SK-N-SH treated with all-trans-retinoic acid at 6 μM for 48 hours (cell line): ENCODE measurements at regions not wholly inside any gene's neighbourhood (a gene's known extent, or its start where the extent isn't known, plus 50 kb on each side); places are given as distances from the start of the nearest gene placed in this dataset.

ENCODE experiments used
- ATAC-seq: fragments of 200-7000 bp; cut with Tn5 transposase; 3 replicates; pipeline ENCODE4 v1.9.1; 2020; ENCODE audit warnings: mild to moderate bottlenecking, moderate library complexity
- BACH2 ChIP-seq: fragments of 250-450 bp; sonication (Bioruptor Pico); IDR thresholded peaks from 2 replicates; pipeline ENCODE4 v1.9.0; 2021; ENCODE audit warnings: mild to moderate bottlenecking, borderline replicate concordance
- CSDC2 ChIP-seq: fragments of 250-450 bp; sonication (Bioruptor Pico); IDR thresholded peaks from 2 replicates; pipeline ENCODE4 v1.5.0; 2020; ENCODE audit warnings: mild to moderate bottlenecking, moderate library complexity
- ESRRG ChIP-seq: fragments of 250-450 bp; sonication (Bioruptor Pico); IDR thresholded peaks from 2 replicates; pipeline ENCODE4 v1.6.1; 2021; ENCODE audit warnings: mild to moderate bottlenecking
- GLIS3 ChIP-seq: fragments of 250-450 bp; sonication (Bioruptor Pico); IDR thresholded peaks from 2 replicates; pipeline ENCODE4 v1.5.0; 2020; ENCODE audit warnings: mild to moderate bottlenecking, moderate library complexity
- ISL1 ChIP-seq: fragments of 250-450 bp; sonication (Bioruptor Pico); IDR thresholded peaks from 2 replicates; pipeline ENCODE4 v2.1.2; 2022; ENCODE audit warnings: mild to moderate bottlenecking, moderate library complexity
- OSR1 ChIP-seq: fragments of 250-450 bp; sonication (Bioruptor Pico); IDR thresholded peaks from 2 replicates; pipeline ENCODE4 v1.8.0; 2022; ENCODE audit warnings: moderate library complexity, mild to moderate bottlenecking, inconsistent platforms
- PPARA ChIP-seq: fragments of 250-450 bp; sonication (Bioruptor Pico); IDR thresholded peaks from 2 replicates; pipeline ENCODE4 v1.5.0; 2020; ENCODE audit warnings: mild to moderate bottlenecking, borderline replicate concordance
- RARB ChIP-seq: fragments of 250-450 bp; sonication (Bioruptor Pico); IDR thresholded peaks from 2 replicates; pipeline ENCODE4 v1.8.0; 2021; ENCODE audit warnings: mild to moderate bottlenecking, moderate library complexity
- SNAI2 ChIP-seq: fragments of 250-450 bp; sonication (Bioruptor Pico); IDR thresholded peaks from 2 replicates; pipeline ENCODE4 v1.5.0; 2020; ENCODE audit warnings: mild to moderate bottlenecking, moderate library complexity
- TCF4 ChIP-seq: fragments of 250-450 bp; sonication (Bioruptor Pico); IDR thresholded peaks from 2 replicates; pipeline ENCODE4 v1.8.0; 2021; ENCODE audit warnings: mild to moderate bottlenecking, moderate library complexity, borderline replicate concordance
- TOX ChIP-seq: fragments of 250-450 bp; sonication (Bioruptor Pico); IDR thresholded peaks from 2 replicates; pipeline ENCODE4 v1.8.0; 2021; ENCODE audit warnings: mild to moderate bottlenecking, moderate library complexity, borderline replicate concordance
- ZFP3 ChIP-seq: fragments of 250-450 bp; sonication (Bioruptor Pico); IDR thresholded peaks from 2 replicates; pipeline ENCODE4 v1.5.0; 2020; ENCODE audit warnings: mild to moderate bottlenecking, moderate library complexity
- ZFP30 ChIP-seq: fragments of 450-650 bp; formaldehyde crosslinking; IDR thresholded peaks from 2 replicates; pipeline ENCODE4 v1.5.0; 2022; ENCODE audit warnings: mild to moderate bottlenecking, moderate library complexity
- ZNF565 ChIP-seq: fragments of 450-650 bp; formaldehyde crosslinking; conservative IDR thresholded peaks from 2 replicates; pipeline ENCODE4 v1.5.0; 2020; ENCODE audit warnings: low read depth, mild to moderate bottlenecking, moderate library complexity
- ZNF70 ChIP-seq: fragments of 450-650 bp; formaldehyde crosslinking; IDR thresholded peaks from 2 replicates; pipeline ENCODE4 v1.5.0; 2020; ENCODE audit warnings: mild to moderate bottlenecking, moderate library complexity
- ZNF8 ChIP-seq: fragments of 450-650 bp; formaldehyde crosslinking; IDR thresholded peaks from 2 replicates; pipeline ENCODE4 v1.5.0; 2020; ENCODE audit warnings: mild to moderate bottlenecking, moderate library complexity
- TF ChIP-seq, protein P1 (sequence below): fragments of 250-450 bp; sonication (Bioruptor Pico); IDR thresholded peaks from 2 replicates; pipeline ENCODE4 v1.5.0; 2020; ENCODE audit warnings: mild to moderate bottlenecking, moderate library complexity
- TF ChIP-seq, protein P2 (sequence below): fragments of 250-450 bp; sonication (Bioruptor Pico); IDR thresholded peaks from 2 replicates; pipeline ENCODE4 v1.5.1; 2021; ENCODE audit warnings: mild to moderate bottlenecking, moderate library complexity
- TF ChIP-seq, protein P3 (sequence below): fragments of 250-450 bp; sonication (Bioruptor Pico); IDR thresholded peaks from 2 replicates; pipeline ENCODE4 v1.8.0; 2021; ENCODE audit warnings: low read depth, mild to moderate bottlenecking, moderate library complexity, borderline replicate concordance
- TF ChIP-seq, protein P4 (sequence below): fragments of 250-450 bp; sonication (Bioruptor Pico); IDR thresholded peaks from 2 replicates; pipeline ENCODE4 v1.8.0; 2020; ENCODE audit warnings: mild to moderate bottlenecking, moderate library complexity, borderline replicate concordance

DNA sequence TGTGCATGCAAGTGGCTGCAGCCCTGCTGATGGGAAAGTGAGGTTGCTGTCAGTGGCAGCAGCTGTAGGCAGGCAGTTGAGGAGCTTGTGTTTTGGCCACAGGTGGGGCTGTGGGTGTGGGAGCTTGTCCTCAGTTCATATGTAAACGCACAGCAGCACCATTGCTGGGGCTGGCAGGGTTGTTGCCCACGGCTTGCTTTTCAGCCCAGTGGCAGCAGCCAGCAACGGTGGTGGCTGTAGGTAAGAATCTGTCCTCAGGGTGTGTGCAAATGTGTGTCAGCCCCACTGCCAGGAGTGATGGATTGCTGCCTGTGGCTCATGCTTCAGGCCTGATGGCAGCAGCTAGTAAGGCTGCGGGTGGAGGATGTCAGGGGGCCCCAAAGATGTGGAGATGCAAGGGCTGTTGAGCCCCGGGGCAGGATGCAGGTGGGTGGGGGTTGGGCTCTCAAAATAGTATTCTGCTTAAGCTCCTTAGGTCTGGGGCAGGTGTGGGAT lies 141.3 kb upstream of the THUMPD2 start:
- ATAC-seq: no peak
- no peak for TF ChIP-seq ZNF70 (CRISPR knock-in tag)
- no peak for TF ChIP-seq ESRRG (CRISPR knock-in tag)
- no peak for TF ChIP-seq ZFP30 (CRISPR knock-in tag)
- TF ChIP-seq TOX: no peak
- no peak for TF ChIP-seq OSR1 (CRISPR knock-in tag)
- TF ChIP-seq RARB (CRISPR knock-in tag): no peak
- TF ChIP-seq ZFP3 (CRISPR knock-in tag): no peak
- no peak for TF ChIP-seq GLIS3
- TF ChIP-seq, protein P1, sequence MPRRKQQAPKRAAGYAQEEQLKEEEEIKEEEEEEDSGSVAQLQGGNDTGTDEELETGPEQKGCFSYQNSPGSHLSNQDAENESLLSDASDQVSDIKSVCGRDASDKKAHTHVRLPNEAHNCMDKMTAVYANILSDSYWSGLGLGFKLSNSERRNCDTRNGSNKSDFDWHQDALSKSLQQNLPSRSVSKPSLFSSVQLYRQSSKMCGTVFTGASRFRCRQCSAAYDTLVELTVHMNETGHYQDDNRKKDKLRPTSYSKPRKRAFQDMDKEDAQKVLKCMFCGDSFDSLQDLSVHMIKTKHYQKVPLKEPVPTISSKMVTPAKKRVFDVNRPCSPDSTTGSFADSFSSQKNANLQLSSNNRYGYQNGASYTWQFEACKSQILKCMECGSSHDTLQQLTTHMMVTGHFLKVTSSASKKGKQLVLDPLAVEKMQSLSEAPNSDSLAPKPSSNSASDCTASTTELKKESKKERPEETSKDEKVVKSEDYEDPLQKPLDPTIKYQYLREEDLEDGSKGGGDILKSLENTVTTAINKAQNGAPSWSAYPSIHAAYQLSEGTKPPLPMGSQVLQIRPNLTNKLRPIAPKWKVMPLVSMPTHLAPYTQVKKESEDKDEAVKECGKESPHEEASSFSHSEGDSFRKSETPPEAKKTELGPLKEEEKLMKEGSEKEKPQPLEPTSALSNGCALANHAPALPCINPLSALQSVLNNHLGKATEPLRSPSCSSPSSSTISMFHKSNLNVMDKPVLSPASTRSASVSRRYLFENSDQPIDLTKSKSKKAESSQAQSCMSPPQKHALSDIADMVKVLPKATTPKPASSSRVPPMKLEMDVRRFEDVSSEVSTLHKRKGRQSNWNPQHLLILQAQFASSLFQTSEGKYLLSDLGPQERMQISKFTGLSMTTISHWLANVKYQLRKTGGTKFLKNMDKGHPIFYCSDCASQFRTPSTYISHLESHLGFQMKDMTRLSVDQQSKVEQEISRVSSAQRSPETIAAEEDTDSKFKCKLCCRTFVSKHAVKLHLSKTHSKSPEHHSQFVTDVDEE (CRISPR knock-in tag): no peak
- no peak for TF ChIP-seq CSDC2 (CRISPR knock-in tag)
- no peak for TF ChIP-seq TCF4 (CRISPR knock-in tag)
- no peak for TF ChIP-seq BACH2 (CRISPR knock-in tag)
- TF ChIP-seq, protein P2, sequence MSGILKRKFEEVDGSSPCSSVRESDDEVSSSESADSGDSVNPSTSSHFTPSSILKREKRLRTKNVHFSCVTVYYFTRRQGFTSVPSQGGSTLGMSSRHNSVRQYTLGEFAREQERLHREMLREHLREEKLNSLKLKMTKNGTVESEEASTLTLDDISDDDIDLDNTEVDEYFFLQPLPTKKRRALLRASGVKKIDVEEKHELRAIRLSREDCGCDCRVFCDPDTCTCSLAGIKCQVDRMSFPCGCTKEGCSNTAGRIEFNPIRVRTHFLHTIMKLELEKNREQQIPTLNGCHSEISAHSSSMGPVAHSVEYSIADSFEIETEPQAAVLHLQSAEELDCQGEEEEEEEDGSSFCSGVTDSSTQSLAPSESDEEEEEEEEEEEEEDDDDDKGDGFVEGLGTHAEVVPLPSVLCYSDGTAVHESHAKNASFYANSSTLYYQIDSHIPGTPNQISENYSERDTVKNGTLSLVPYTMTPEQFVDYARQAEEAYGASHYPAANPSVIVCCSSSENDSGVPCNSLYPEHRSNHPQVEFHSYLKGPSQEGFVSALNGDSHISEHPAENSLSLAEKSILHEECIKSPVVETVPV (CRISPR knock-in tag): no peak
- no peak for TF ChIP-seq ZNF565 (CRISPR knock-in tag)
- TF ChIP-seq, protein P3, sequence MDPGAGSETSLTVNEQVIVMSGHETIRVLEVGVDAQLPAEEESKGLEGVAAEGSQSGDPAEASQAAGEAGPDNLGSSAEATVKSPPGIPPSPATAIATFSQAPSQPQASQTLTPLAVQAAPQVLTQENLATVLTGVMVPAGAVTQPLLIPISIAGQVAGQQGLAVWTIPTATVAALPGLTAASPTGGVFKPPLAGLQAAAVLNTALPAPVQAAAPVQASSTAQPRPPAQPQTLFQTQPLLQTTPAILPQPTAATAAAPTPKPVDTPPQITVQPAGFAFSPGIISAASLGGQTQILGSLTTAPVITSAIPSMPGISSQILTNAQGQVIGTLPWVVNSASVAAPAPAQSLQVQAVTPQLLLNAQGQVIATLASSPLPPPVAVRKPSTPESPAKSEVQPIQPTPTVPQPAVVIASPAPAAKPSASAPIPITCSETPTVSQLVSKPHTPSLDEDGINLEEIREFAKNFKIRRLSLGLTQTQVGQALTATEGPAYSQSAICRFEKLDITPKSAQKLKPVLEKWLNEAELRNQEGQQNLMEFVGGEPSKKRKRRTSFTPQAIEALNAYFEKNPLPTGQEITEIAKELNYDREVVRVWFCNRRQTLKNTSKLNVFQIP: no peak
- TF ChIP-seq ISL1: no peak
- TF ChIP-seq, protein P4, sequence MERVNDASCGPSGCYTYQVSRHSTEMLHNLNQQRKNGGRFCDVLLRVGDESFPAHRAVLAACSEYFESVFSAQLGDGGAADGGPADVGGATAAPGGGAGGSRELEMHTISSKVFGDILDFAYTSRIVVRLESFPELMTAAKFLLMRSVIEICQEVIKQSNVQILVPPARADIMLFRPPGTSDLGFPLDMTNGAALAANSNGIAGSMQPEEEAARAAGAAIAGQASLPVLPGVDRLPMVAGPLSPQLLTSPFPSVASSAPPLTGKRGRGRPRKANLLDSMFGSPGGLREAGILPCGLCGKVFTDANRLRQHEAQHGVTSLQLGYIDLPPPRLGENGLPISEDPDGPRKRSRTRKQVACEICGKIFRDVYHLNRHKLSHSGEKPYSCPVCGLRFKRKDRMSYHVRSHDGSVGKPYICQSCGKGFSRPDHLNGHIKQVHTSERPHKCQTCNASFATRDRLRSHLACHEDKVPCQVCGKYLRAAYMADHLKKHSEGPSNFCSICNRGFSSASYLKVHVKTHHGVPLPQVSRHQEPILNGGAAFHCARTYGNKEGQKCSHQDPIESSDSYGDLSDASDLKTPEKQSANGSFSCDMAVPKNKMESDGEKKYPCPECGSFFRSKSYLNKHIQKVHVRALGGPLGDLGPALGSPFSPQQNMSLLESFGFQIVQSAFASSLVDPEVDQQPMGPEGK: no peak
- TF ChIP-seq PPARA (CRISPR knock-in tag): no peak

DNA sequence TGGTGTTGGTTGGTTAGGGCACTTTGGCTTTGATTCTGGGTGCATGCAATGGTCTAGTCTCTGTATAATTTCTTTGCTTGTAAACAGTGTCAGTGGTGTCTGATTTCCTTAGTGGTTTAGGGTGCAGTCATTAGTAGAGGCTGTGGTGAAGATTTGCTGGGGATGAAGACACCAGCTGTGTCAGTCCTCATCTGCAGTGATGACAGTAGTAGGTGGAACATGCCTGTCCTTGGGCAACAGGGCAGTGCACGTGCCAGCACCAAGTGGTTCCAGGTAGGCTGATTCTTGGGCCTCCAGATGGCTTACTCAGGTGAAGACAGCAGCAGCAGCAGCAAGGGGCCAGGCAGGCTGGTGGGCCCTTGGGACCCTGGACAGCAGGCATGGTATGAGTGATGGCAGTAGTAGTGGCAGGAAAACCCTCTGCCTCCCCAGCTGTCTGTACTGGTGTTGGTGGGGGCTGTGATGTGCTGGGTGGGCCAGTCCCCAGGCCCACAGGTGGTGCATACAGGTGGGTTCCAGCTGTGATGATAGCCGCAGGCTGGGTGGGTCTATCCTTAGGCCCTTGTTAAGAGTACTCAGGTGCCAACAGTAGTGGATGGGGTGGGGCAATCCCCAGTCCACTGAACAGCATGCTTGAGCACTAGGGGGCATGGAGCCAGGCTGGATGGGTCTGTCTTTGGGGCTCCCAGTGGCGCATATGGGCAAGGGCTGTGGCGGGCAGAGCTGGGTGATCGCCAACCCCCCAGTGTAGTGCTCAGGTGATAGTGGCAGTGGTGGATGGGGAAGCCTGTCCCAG lies 140.7 kb upstream of the THUMPD2 start:
- ATAC-seq: no peak
- no peak for TF ChIP-seq ZNF8
- no peak for TF ChIP-seq ZFP30 (CRISPR knock-in tag)
- TF ChIP-seq, protein P1 (CRISPR knock-in tag): no peak
- no peak for TF ChIP-seq SNAI2
- TF ChIP-seq ZNF565 (CRISPR knock-in tag): no peak
- TF ChIP-seq, protein P2 (CRISPR knock-in tag): no peak
- no peak for TF ChIP-seq TCF4 (CRISPR knock-in tag)
- no peak for TF ChIP-seq RARB (CRISPR knock-in tag)
